Astrocyte of the spinal cord (primary cell): ENCODE measurements at regions not wholly inside any gene's neighbourhood (a gene's known extent, or its start where the extent isn't known, plus 50 kb on each side); places are given as distances from the start of the nearest gene placed in this dataset.
"Not testable (repeated sequence)": the region's sequence is repeated elsewhere in the genome, so short reads cannot be mapped to it uniquely, and the experiment has no call there.

Experiments used
- DNase-seq: peaks from one replicate; pipeline ENCODE4 v3.0.0; 2011; ENCODE audit warnings: low read depth, low spot score
- H3K4me3 ChIP-seq: 2 replicates; pipeline ENCODE4 v1.5.1; 2011; ENCODE audit warnings: low read depth, mild to moderate bottlenecking, low read length, moderate library complexity
- CTCF ChIP-seq: IDR thresholded peaks from 2 replicates; pipeline ENCODE4 v1.5.1; 2012; ENCODE audit warnings: low read depth, mild to moderate bottlenecking, low read length, inconsistent platforms
- in situ Hi-C: cut with HindIII; loops from 2 replicates; pipeline ENCODE4 v1.10.0; 2017; ENCODE audit warnings: low sequenced_read_pairs

- no peak for TF ChIP-seq CTCF
- in situ Hi-C loops = no loop called here
- DNase-seq = no peak
- H3K4me3 ChIP-seq = no peak overlapping the region
These were observed 151.9 kb upstream of the ATF7IP start for GRCh38 chr12:14213542-14213941.

DNA sequence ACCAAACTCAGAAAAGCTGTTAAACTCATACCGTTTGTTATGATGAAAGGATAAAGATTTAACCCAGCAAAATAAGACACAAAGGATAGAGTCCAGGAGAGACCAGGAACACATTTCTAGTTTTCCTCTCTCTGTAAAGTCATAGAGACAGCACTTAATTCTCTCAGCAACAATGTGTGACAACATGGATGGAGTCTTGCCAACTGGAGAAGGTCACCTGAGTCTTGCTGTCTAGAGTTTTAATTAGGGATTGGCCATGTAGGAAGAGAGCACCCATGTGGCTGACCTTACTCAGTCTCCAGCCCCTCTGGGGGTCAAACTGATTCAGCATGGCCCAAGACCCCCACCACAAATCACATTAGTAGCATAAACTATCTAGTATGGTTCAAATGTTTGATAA lies 151.0 kb upstream of the ATF7IP start:
- no peak for TF ChIP-seq CTCF
- DNase-seq = no peak

DNA sequence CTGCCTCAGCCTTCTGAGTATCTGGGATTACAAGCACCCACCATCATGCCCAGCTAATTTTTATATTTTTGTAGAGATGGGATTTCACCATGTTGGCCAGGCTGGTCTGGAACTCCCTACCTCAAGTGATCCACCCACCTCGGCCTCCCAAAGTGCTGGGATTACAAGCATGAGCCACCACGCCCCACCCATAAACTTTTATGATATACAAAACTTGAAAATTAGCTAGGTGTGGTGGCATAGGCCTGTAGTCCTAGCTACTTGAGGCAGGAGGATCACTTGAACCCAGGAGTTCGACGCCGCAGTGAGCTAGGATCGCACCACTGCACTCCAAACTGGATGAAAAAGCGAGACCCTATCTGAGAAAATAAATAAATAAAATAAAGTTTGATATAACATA lies 149.5 kb upstream of the ATF7IP start:
- DNase-seq, in situ Hi-C loops, H3K4me3 ChIP-seq: not testable (repeated sequence)

More for the DNA sequence above, 151.0 kb upstream of the ATF7IP start:
- in situ Hi-C loops = no loop called here
- H3K4me3 ChIP-seq = no peak overlapping the region

DNA sequence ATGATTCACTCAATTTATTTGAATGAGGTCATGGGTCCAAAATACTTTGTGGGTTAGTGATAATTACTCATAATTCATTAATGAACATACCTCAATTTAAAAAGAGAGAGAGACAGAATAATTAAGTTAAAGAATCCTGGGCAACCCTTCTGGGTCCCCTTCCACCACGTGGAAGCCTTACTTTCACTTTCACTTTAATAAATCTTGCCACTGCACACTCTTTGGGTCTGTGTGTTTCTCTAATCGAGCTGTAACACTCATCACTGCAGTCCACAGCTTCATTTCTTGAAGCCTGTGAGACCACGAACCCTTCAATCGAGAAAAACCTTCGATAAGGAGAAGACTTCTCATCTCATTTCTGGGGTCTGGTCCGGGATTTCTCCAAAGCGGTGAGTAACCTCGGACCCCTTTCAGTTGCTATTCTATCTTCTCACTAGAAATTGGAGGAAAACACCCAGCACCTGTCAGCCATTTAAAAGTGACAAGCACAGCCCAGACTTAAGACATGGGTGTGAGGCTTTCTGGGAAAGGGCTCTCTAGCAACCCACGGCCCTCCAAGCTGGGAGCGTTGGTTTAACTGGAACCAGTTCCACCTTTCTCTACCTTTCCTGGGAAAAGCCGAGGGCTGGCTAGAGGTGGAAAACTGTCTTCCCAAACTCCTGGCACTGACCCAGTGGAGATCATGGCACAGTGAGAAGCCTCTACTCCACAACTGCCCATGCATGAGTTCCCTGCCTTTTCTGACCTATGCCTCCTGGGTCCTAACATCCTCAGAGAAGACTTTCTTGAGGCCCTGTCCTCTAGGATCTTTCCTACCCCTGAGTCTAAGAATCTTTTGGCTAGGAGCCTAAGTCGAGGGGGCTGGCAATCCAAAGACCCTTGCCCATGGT lies 148.8 kb upstream of the ATF7IP start:
- no peak overlapping the region for H3K4me3 ChIP-seq
- in situ Hi-C loops = no loop called here
- TF ChIP-seq CTCF = no peak
- peak; percentile 33 for DNase-seq

DNA sequence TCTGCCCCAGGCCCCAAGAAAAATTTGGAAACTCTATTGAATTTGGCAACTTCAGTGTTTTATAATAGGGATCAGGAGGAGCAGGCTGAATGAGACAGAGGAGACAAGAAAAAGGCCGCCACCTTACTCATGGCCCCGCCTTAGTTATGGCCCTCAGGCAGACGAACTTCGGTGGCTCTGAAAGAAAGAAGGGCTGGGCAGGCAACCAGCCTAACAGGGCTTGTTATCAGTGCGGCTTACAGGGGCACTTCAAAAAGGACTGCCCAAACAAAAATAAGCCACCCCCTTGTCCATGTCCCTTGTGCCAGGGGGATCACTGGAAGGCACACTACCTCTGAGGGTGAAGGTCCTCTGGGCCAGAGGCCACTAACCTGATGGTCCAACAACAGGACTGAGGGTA lies 146.3 kb upstream of the ATF7IP start:
- no peak for DNase-seq
- no peak overlapping the region for H3K4me3 ChIP-seq
- in situ Hi-C loops = no loop called here
- TF ChIP-seq CTCF = no peak

- DNase-seq, in situ Hi-C loops, H3K4me3 ChIP-seq: not testable (repeated sequence)
These were observed 145.8 kb upstream of the ATF7IP start for GRCh38 chr12:14219670-14220069.

DNA sequence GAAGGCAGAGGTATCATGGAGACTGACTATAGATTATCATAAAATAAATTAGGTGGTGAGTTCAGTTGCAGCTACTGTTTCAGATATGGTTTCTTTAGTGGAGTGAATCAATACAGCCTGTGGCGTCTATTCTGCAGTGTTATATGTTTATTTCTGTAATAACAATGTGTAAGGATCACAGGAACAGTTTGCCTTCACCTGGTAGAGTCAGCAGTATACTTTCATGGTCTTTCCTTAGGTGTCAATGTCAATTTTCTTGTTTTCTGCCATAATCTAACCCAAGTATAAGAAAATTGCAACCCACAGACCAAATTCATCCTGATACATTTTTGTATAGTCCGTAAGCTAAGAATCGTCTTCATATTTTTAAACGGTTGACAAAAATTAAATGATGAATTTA lies 140.4 kb upstream of the ATF7IP start:
- TF ChIP-seq CTCF = no peak
- in situ Hi-C loops = no loop called here
- H3K4me3 ChIP-seq = no peak overlapping the region
- no peak for DNase-seq

DNA sequence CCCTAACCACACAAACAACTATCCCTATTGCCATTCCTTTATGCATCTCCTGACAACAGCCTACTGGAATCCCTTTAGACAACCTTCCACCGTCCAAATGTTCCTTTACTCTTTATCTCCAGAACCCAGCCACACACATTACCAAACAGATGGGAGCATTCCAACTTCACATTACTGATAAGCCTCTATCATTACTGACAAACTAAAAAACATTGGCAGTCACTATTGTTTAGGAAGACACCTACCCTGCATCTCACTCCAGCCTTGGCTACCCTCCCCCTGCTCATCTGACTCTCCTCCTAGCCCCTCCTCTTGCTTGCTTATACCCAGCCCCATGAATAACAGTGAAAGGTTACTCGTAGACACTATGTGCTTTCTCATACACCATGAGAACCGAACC lies 130.3 kb upstream of the ATF7IP start:
- DNase-seq, H3K4me3 ChIP-seq, in situ Hi-C loops: not testable (repeated sequence)

DNA sequence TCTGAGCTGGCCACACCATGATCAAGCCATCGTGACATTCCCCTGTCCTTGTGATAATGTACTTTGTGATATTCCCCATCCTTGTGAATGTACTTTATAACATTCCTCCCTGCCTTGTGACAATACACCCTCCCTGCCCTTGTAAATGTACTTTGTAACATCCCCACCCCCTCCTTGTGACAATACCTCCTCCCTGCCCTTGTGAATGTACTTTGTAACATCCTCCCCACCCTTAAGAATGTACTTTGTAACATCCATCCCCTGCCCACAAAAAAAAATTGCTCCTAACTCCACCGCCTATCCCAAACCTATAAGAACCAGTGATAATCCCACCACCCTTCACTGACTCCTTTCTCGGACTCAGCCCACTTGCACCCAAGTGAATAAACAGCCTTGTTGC lies 128.8 kb upstream of the ATF7IP start:
- H3K4me3 ChIP-seq, DNase-seq, in situ Hi-C loops: not testable (repeated sequence)
